Lower lobe of right lung (tissue), 2 donors: ENCODE measurements at regions not wholly inside any gene's neighbourhood (a gene's known extent, or its start where the extent isn't known, plus 50 kb on each side); places are given as distances from the start of the nearest gene placed in this dataset.

Experiments
- ATAC-seq, 2 donors: fragments of 200-7000 bp; cut with Tn5 transposase; one replicate each; pipeline ENCODE4 v1.9.1; 2020 to 2022; ENCODE audit warnings: mild to moderate bottlenecking in 2 of 2, moderate library complexity in 2 of 2
- DNase-seq: peaks from one replicate; pipeline ENCODE4 v3.0.0-alpha.2; 2020
- H3K27ac ChIP-seq: fragments of 200-600 bp; one replicate; pipeline ENCODE4 v1.8.0; 2022
- H3K27me3 ChIP-seq: fragments of 200-600 bp; one replicate; pipeline ENCODE4 v1.8.0; 2022; ENCODE audit warnings: low read depth
- H3K36me3 ChIP-seq: fragments of 200-600 bp; one replicate; pipeline ENCODE4 v1.8.0; 2022; ENCODE audit warnings: mild to moderate bottlenecking
- H3K4me1 ChIP-seq: fragments of 200-600 bp; one replicate; pipeline ENCODE4 v1.8.0; 2022
- H3K4me3 ChIP-seq: fragments of 200-600 bp; one replicate; pipeline ENCODE4 v1.8.0; 2022; ENCODE audit warnings: mild to moderate bottlenecking
- H3K9me3 ChIP-seq: fragments of 200-600 bp; one replicate; pipeline ENCODE4 v1.8.0; 2022
- intact Hi-C: fragments of 100-400 bp; cut with DNase I; formaldehyde crosslinking; loops from one replicate; pipeline ENCODE4 v1.11.0; 2022
- TF ChIP-seq, protein P1 (sequence below): fragments of 200-600 bp; IDR thresholded peaks from one replicate; pipeline ENCODE4 v1.8.0; 2022; ENCODE audit warnings: antibody characterized with exemption, mild to moderate bottlenecking
- donor health status: DM: no; HTN: yes; CAD: no; lungs with severe emphysema.

DNA sequence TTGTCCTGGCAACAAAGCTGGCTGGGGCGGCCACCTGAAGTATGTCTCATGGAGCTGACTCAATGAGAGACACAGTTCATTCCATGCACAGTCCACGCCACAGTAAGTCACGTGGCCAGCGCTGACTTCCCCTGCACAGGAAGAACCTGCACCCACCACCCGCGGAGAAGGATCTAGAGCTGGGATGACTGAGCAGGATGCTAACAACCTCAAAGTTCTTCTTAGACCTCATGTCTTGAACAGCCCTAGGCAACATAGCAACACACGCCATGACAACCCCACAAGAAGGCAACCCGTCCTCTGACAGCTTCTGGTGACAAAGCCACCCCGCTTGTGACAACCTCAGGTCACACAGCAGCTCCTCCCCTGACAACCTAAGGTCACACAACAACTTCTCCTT is 76.9 kb upstream of the B3GAT1 start:
- Histone ChIP-seq H3K27me3 (no peaks in the 10 kb centered on the region), H3K4me1 (no peaks in the 10 kb centered on the region), H3K27ac (no peak overlapping the region), H3K4me3 (no peak overlapping the region), H3K9me3 (no peaks in the 10 kb centered on the region), H3K36me3 (no peaks in the 10 kb centered on the region)
- no peak for DNase-seq
- TF ChIP-seq, protein P1, sequence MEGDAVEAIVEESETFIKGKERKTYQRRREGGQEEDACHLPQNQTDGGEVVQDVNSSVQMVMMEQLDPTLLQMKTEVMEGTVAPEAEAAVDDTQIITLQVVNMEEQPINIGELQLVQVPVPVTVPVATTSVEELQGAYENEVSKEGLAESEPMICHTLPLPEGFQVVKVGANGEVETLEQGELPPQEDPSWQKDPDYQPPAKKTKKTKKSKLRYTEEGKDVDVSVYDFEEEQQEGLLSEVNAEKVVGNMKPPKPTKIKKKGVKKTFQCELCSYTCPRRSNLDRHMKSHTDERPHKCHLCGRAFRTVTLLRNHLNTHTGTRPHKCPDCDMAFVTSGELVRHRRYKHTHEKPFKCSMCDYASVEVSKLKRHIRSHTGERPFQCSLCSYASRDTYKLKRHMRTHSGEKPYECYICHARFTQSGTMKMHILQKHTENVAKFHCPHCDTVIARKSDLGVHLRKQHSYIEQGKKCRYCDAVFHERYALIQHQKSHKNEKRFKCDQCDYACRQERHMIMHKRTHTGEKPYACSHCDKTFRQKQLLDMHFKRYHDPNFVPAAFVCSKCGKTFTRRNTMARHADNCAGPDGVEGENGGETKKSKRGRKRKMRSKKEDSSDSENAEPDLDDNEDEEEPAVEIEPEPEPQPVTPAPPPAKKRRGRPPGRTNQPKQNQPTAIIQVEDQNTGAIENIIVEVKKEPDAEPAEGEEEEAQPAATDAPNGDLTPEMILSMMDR = no peak
- intact Hi-C loops = no loop called here
- no peak for ATAC-seq

DNA sequence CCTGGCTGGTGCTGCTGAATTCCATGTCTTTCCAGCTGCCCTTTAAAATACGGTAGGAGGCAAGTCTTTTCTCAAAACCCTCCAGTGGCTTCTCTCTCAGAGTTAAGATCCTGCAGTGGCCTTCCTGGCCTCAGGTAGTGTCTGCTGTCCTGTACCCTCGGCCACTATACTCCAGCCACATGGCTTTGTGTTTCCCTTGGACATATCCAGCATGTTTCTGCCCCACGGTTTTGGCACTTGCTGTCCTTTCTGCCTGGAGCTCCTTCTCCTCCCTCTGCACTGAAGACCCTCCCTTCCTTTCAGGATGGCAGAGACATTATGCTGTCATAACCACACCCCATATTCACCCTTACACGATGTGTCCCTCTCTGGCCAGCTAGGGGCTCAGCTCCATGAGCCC is 76.5 kb upstream of the B3GAT1 start:
- intact Hi-C loops = no loop called here
- H3K27me3 ChIP-seq = no peaks in the 10 kb centered on the region
- H3K9me3 ChIP-seq = no peaks in the 10 kb centered on the region
- ATAC-seq (no peak), DNase-seq (no peak)
- H3K27ac ChIP-seq = no peak overlapping the region
- no peaks in the 10 kb centered on the region for H3K4me1 ChIP-seq
- no peaks in the 10 kb centered on the region for H3K36me3 ChIP-seq
- TF ChIP-seq, protein P1 = no peak
- no peak overlapping the region for H3K4me3 ChIP-seq

DNA sequence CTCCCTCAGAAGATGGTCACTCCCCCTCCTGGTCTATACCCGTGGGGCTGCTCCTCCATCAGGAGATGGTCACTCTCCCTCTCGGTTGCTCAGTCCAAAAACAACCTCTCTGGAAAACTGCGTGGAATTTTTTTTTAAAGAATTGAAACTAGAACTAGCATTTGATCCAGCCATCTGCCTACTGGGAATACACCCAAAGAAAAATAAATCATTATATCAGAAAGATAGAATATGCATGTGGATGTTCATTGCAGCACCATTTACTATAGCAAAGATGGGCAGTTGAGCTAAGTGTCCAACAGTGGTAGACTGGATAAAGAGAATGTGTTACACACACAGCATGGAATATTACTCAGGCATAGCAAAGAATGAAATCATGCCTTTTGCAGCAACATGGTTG is 75.7 kb upstream of the B3GAT1 start:
- no peaks in the 10 kb centered on the region for H3K9me3 ChIP-seq
- no peak overlapping the region for H3K27ac ChIP-seq
- no peaks in the 10 kb centered on the region for H3K27me3 ChIP-seq
- intact Hi-C loops = no loop called here
- DNase-seq = no peak
- no peak overlapping the region for H3K4me3 ChIP-seq
- H3K4me1 ChIP-seq = no peaks in the 10 kb centered on the region
- ATAC-seq = no peak
- H3K36me3 ChIP-seq = no peaks in the 10 kb centered on the region
- TF ChIP-seq, protein P1 = no peak

DNA sequence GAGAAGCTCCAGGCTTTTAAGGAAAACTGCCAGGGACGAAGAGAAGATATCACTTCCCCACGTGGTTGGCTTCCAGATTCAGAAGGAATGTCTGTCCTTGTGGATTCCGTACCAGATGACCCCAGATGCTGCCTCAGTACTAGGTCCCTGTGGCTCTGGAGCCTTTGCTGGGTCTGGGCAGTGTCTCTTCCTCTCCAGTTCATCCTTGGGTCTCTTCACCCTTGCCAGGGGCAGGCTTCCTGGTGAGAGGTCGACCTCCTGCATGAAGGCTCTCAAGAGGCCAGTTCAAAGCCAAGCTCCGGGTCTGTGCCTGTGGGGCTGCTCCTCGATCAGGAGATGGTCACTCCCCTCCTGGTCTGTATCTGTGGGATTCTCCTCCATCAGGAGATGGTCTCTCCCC is 74.7 kb upstream of the B3GAT1 start:
- no peaks in the 10 kb centered on the region for H3K4me1 ChIP-seq
- H3K27ac ChIP-seq = no peak overlapping the region
- H3K4me3 ChIP-seq = no peak overlapping the region
- H3K9me3 ChIP-seq = no peaks in the 10 kb centered on the region
- DNase-seq (no peak), ATAC-seq (no peak)
- TF ChIP-seq, protein P1 = no peak
- no peaks in the 10 kb centered on the region for H3K27me3 ChIP-seq
- intact Hi-C loops = no loop called here
- H3K36me3 ChIP-seq = no peaks in the 10 kb centered on the region

DNA sequence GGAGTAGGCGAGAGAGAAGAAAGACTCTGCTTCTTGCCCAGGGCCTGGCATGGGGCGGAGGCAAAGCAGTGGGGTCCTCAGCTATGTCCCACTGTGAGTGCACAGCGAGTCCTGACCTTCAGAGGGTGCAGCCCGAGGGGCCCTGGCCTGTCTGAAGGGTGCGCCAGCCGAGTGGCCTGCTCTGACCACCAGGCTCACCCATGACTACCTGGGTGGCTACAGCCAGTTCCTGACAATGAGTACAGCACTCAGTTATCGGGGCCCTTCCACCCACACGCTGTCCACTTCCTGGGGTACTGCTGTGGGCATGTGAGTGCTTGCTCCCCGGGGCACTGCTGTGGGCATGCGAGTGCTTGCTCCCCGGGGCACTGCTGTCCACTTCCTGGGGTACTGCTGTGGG is 74.1 kb upstream of the B3GAT1 start:
- intact Hi-C loops = no loop called here
- no peaks in the 10 kb centered on the region for H3K27me3 ChIP-seq
- no peaks in the 10 kb centered on the region for H3K9me3 ChIP-seq
- DNase-seq = no peak
- no peaks in the 10 kb centered on the region for H3K36me3 ChIP-seq
- no peak overlapping the region for H3K27ac ChIP-seq
- TF ChIP-seq, protein P1 = no peak
- no peaks in the 10 kb centered on the region for H3K4me1 ChIP-seq
- H3K4me3 ChIP-seq = no peak overlapping the region
- ATAC-seq = no peak

DNA sequence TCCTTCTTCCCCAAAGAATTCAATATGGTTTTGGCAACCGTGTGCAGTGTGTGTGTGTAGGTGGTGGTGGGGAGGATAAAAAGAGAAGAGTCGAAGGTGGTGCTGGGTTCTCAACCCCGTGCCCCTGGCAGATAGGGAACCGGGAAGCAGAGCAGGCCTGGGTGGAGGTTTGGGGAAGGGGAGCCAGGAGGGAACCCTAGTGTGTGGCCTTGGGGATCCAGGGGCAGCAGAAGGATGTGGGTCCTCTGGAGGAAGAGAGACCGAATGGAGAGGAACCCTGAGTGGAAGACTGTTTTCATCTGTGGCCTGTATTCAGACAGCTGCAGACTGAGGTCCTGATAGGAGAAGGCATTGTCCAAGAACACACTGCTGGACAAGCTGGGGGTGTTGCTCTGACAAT is 73.3 kb upstream of the B3GAT1 start:
- H3K9me3 ChIP-seq = no peaks in the 10 kb centered on the region
- no peaks in the 10 kb centered on the region for H3K36me3 ChIP-seq
- DNase-seq (no peak), ATAC-seq (no peak)
- no peaks in the 10 kb centered on the region for H3K4me1 ChIP-seq
- no peak overlapping the region for H3K27ac ChIP-seq
- intact Hi-C loops = no loop called here
- no peak overlapping the region for H3K4me3 ChIP-seq
- TF ChIP-seq, protein P1 = no peak
- no peaks in the 10 kb centered on the region for H3K27me3 ChIP-seq
